Colonic mucosa (tissue), 4 donors: ENCODE measurements at regions not wholly inside any gene's neighbourhood (a gene's known extent, or its start where the extent isn't known, plus 50 kb on each side); places are given as distances from the start of the nearest gene placed in this dataset.
A peak's percentile ranks its signal among the peaks of the same experiment; 100 is the strongest.

Source experiments
- DNase-seq: peaks from one replicate; pipeline ENCODE4 v3.0.0-alpha.2; 2020
- H3K27ac ChIP-seq: fragments of 200-600 bp; one replicate; pipeline ENCODE4 v1.8.0; 2021
- H3K27me3 ChIP-seq: fragments of 200-600 bp; one replicate; pipeline ENCODE4 v1.8.0; 2021
- H3K36me3 ChIP-seq: fragments of 200-600 bp; one replicate; pipeline ENCODE4 v1.8.0; 2021
- H3K4me1 ChIP-seq: fragments of 200-600 bp; one replicate; pipeline ENCODE4 v1.8.0; 2021; ENCODE audit warnings: mild to moderate bottlenecking
- H3K4me3 ChIP-seq: fragments of 200-600 bp; one replicate; pipeline ENCODE4 v1.8.0; 2021
- H3K9ac ChIP-seq, 2 donors: one replicate each; pipeline ENCODE4 v1.7.0; 2013; ENCODE audit warnings: control low read depth in 2 of 2, low read depth in 2 of 2, low read length in 2 of 2
- H3K9me3 ChIP-seq: fragments of 200-600 bp; one replicate; pipeline ENCODE4 v1.8.0; 2021
- CTCF ChIP-seq: fragments of 200-600 bp; IDR thresholded peaks from one replicate; pipeline ENCODE4 v1.8.0; 2022; ENCODE audit warnings: antibody characterized with exemption, mild to moderate bottlenecking
- intact Hi-C: fragments of 100-400 bp; cut with DNase I; formaldehyde crosslinking; loops from one replicate; pipeline ENCODE4 v1.14.1; 2022
- donor health status: healthy.
- donor health status: DM: no; HTN: no; CAD: no.
- donor health status: DM: no; HTN: no; CAD: no.

- DNase-seq: no peak
- intact Hi-C loops: no loop called here
- Histone ChIP-seq H3K27me3 (no peaks in the 10 kb centered on the region), H3K36me3 (no peaks in the 10 kb centered on the region), H3K4me3 (no peak overlapping the region), H3K4me1 (no peaks in the 10 kb centered on the region), H3K27ac (no peak overlapping the region), H3K9me3 (no peaks in the 10 kb centered on the region), H3K9ac (no peak overlapping the region)
- no peak for TF ChIP-seq CTCF
Measured at GRCh38 chr15:31226021-31226420, 100.6 kb upstream of the KLF13 start.

GRCh38 chr15:31227235-31227634 is 99.4 kb upstream of the KLF13 start:
- Histone ChIP-seq H3K27ac (no peak overlapping the region), H3K4me3 (no peak overlapping the region), H3K36me3 (no peaks in the 10 kb centered on the region), H3K27me3 (no peaks in the 10 kb centered on the region), H3K9me3 (no peaks in the 10 kb centered on the region), H3K4me1 (no peaks in the 10 kb centered on the region), H3K9ac (no peak overlapping the region)
- DNase-seq: no peak
- intact Hi-C loops: no loop called here
- no peak for TF ChIP-seq CTCF

GRCh38 chr15:31228011-31228484 is 98.6 kb upstream of the KLF13 start:
- intact Hi-C loops: no loop called here
- Histone ChIP-seq H3K4me3 (no peak overlapping the region), H3K9me3 (no peaks in the 10 kb centered on the region), H3K36me3 (no peaks in the 10 kb centered on the region), H3K4me1 (no peaks in the 10 kb centered on the region), H3K9ac (no peak overlapping the region), H3K27me3 (no peaks in the 10 kb centered on the region), H3K27ac (no peak overlapping the region)
- no peak for TF ChIP-seq CTCF
- no peak for DNase-seq

- H3K9me3 ChIP-seq: no peaks in the 10 kb centered on the region
- no peaks in the 10 kb centered on the region for H3K27me3 ChIP-seq
- H3K36me3 ChIP-seq: no peaks in the 10 kb centered on the region
- DNase-seq: peak; percentile 81
- intact Hi-C loops: no loop called here
- H3K9ac ChIP-seq: peak overlapping the region; percentile 56 to 57
- peak overlapping the region; percentile 8 for H3K4me3 ChIP-seq
- TF ChIP-seq CTCF: no peak
- H3K27ac ChIP-seq: peak overlapping the region; percentile 35
- H3K4me1 ChIP-seq: no peaks in the 10 kb centered on the region
Measured at GRCh38 chr15:31228980-31229826, 97.4 kb upstream of the KLF13 start.

GRCh38 chr15:31230630-31231485 is 95.8 kb upstream of the KLF13 start:
- Histone ChIP-seq H3K9me3 (no peaks in the 10 kb centered on the region), H3K4me1 (no peaks in the 10 kb centered on the region), H3K27ac (no peak overlapping the region), H3K36me3 (no peaks in the 10 kb centered on the region), H3K4me3 (no peak overlapping the region), H3K9ac (no peak overlapping the region), H3K27me3 (no peaks in the 10 kb centered on the region)
- no peak for DNase-seq
- TF ChIP-seq CTCF: no peak
- intact Hi-C loops: no loop called here
